B cell (primary cell): ENCODE measurements at regions not wholly inside any gene's neighbourhood (a gene's known extent, or its start where the extent isn't known, plus 50 kb on each side); places are given as distances from the start of the nearest gene placed in this dataset.

Experiments
- EZH2 ChIP-seq: IDR thresholded peaks from 2 replicates; pipeline ENCODE4 v1.6.1; 2012; ENCODE audit warnings: borderline replicate concordance, low read depth, mild to moderate bottlenecking, moderate library complexity, low read length; ENCODE audit not compliant: insufficient read depth, poor library complexity, severe bottlenecking
- TF ChIP-seq, protein P1 (sequence below): fragments of 200-600 bp; IDR thresholded peaks from one replicate; pipeline ENCODE4 v1.8.0; 2022; ENCODE audit warnings: antibody characterized with exemption, mild to moderate bottlenecking

DNA sequence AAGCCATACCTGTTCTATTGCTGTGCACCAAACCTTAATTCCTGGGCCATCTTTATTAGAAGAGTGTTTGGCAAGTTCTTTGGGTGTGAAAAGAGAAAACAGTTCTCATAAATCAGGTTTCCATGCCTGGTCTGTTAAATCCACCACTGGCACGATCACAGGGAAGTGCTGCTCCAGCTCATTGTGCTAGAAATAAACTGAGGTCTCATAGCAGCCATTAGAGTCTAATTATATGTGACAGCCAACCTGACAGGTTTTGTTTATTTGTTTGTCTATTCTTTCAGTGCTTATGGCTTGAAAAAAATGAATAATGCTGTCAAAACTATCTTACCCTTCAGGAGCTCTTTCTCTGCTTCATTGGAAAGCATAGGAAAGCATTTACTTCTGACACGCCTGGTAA lies 147.1 kb upstream of the CNTN6 start:
- TF ChIP-seq, protein P1, sequence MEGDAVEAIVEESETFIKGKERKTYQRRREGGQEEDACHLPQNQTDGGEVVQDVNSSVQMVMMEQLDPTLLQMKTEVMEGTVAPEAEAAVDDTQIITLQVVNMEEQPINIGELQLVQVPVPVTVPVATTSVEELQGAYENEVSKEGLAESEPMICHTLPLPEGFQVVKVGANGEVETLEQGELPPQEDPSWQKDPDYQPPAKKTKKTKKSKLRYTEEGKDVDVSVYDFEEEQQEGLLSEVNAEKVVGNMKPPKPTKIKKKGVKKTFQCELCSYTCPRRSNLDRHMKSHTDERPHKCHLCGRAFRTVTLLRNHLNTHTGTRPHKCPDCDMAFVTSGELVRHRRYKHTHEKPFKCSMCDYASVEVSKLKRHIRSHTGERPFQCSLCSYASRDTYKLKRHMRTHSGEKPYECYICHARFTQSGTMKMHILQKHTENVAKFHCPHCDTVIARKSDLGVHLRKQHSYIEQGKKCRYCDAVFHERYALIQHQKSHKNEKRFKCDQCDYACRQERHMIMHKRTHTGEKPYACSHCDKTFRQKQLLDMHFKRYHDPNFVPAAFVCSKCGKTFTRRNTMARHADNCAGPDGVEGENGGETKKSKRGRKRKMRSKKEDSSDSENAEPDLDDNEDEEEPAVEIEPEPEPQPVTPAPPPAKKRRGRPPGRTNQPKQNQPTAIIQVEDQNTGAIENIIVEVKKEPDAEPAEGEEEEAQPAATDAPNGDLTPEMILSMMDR: no peak
- no peak for TF ChIP-seq EZH2
